Transverse colon (tissue), 4 donors: ENCODE measurements at regions not wholly inside any gene's neighbourhood (a gene's known extent, or its start where the extent isn't known, plus 50 kb on each side); places are given as distances from the start of the nearest gene placed in this dataset.

Experiments used
- EP300 ChIP-seq: sonication (generic); formaldehyde crosslinking; IDR thresholded peaks from one replicate; pipeline ENCODE4 v1.6.1; 2017; ENCODE audit warnings: antibody characterized with exemption, low read depth
- POLR2A ChIP-seq: fragments of 450-650 bp; IDR thresholded peaks from one replicate; pipeline ENCODE4 v1.6.1; 2016; ENCODE audit warnings: antibody characterized with exemption, mild to moderate bottlenecking, moderate library complexity
- POLR2AphosphoS5 ChIP-seq, 3 donors: sonication (generic); formaldehyde crosslinking; IDR thresholded peaks; one replicate each; pipeline ENCODE4 v1.6.1; 2016; ENCODE audit warnings: antibody characterized with exemption in 3 of 3
- TF ChIP-seq, protein P1 (sequence below), 5 experiments: fragments of 200-600 bp in 3 of 5; fragments of 450-650 bp in 2 of 5; sonication (generic) in 3 of 5; IDR thresholded peaks; 1 replicate in 2 of 5; 2 replicates in 3 of 5; pipeline ENCODE4 v1.5.1; 2016 to 2017; ENCODE audit warnings: antibody characterized with exemption in 5 of 5, inconsistent platforms in 3 of 5, mild to moderate bottlenecking in 2 of 5, moderate library complexity in 1 of 5

DNA sequence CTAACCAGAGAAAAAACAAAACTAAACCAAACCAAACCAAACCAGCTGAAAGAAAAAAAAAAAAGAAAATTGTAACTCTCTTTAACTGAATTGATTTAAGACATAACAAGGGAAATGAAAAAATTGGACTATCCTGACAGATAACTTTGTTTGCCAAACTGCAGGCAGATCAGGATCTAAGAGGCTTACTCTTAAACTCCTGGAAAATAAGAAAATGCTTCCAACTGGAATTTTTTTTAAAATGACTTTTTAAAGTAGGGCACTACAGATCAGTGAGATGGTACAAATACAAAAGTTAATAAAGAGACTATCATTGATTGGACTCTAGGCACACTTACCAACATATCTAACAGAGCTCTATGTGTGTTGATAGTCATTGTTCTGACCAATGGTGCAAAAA is 125.5 kb upstream of the KCNJ16 start:
- TF ChIP-seq, protein P1, sequence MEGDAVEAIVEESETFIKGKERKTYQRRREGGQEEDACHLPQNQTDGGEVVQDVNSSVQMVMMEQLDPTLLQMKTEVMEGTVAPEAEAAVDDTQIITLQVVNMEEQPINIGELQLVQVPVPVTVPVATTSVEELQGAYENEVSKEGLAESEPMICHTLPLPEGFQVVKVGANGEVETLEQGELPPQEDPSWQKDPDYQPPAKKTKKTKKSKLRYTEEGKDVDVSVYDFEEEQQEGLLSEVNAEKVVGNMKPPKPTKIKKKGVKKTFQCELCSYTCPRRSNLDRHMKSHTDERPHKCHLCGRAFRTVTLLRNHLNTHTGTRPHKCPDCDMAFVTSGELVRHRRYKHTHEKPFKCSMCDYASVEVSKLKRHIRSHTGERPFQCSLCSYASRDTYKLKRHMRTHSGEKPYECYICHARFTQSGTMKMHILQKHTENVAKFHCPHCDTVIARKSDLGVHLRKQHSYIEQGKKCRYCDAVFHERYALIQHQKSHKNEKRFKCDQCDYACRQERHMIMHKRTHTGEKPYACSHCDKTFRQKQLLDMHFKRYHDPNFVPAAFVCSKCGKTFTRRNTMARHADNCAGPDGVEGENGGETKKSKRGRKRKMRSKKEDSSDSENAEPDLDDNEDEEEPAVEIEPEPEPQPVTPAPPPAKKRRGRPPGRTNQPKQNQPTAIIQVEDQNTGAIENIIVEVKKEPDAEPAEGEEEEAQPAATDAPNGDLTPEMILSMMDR (IDR thresholded peaks at IDR 0.05) = no peak
- TF ChIP-seq EP300 = no peak
- TF ChIP-seq POLR2A = no peak
- TF ChIP-seq POLR2AphosphoS5 (IDR thresholded peaks at IDR 0.05) = no peak
